Transverse colon (tissue), 4 donors: ENCODE measurements at regions not wholly inside any gene's neighbourhood (a gene's known extent, or its start where the extent isn't known, plus 50 kb on each side); places are given as distances from the start of the nearest gene placed in this dataset.

Experiments used
- CTCF ChIP-seq, 5 experiments: fragments of 200-600 bp in 3 of 5; fragments of 450-650 bp in 2 of 5; sonication (generic) in 3 of 5; IDR thresholded peaks; 1 replicate in 2 of 5; 2 replicates in 3 of 5; pipeline ENCODE4 v1.5.1; 2016 to 2017; ENCODE audit warnings: antibody characterized with exemption in 5 of 5, inconsistent platforms in 3 of 5, mild to moderate bottlenecking in 2 of 5, moderate library complexity in 1 of 5
- EP300 ChIP-seq: sonication (generic); formaldehyde crosslinking; IDR thresholded peaks from one replicate; pipeline ENCODE4 v1.6.1; 2017; ENCODE audit warnings: antibody characterized with exemption, low read depth
- POLR2A ChIP-seq: fragments of 450-650 bp; IDR thresholded peaks from one replicate; pipeline ENCODE4 v1.6.1; 2016; ENCODE audit warnings: antibody characterized with exemption, mild to moderate bottlenecking, moderate library complexity
- POLR2AphosphoS5 ChIP-seq, 3 donors: sonication (generic); formaldehyde crosslinking; IDR thresholded peaks; one replicate each; pipeline ENCODE4 v1.6.1; 2016; ENCODE audit warnings: antibody characterized with exemption in 3 of 3

GRCh38 chr5:103424453-103425205 is 138.0 kb downstream of the NUDT12 start:
- TF ChIP-seq CTCF (IDR thresholded peaks at IDR 0.05): no peak
- TF ChIP-seq POLR2AphosphoS5 (IDR thresholded peaks at IDR 0.05): no peak
- no peak for TF ChIP-seq POLR2A
- no peak for TF ChIP-seq EP300
